Activated T-cell treated with anti-CD3 and anti-CD28 coated beads, Interleukin-2, amount 50 U/mL, for 4 hours (primary cell): ENCODE measurements at regions not wholly inside any gene's neighbourhood (a gene's known extent, or its start where the extent isn't known, plus 50 kb on each side); places are given as distances from the start of the nearest gene placed in this dataset.

Experiments
- ATAC-seq, 2 donors: fragments of 200-7000 bp; cut with Tn5 transposase; one replicate each; pipeline ENCODE4 v1.10.0; 2021
- DNase-seq: peaks from one replicate; pipeline ENCODE4 v3.0.0-alpha.2; 2020
- H3K27me3 Mint-ChIP-seq: one replicate; pipeline ENCODE4 v1.8.0; 2021; ENCODE audit warnings: low read depth, mixed read lengths
- H3K36me3 Mint-ChIP-seq: one replicate; pipeline ENCODE4 v1.8.0; 2022; ENCODE audit warnings: mixed read lengths; ENCODE audit not compliant: insufficient read depth
- H3K4me1 Mint-ChIP-seq: one replicate; pipeline ENCODE4 v1.8.0; 2021; ENCODE audit warnings: low read depth, mixed read lengths
- H3K4me3 Mint-ChIP-seq: one replicate; pipeline ENCODE4 v1.8.0; 2021; ENCODE audit warnings: mild to moderate bottlenecking, moderate library complexity, mixed read lengths
- H3K9me3 Mint-ChIP-seq: one replicate; pipeline ENCODE4 v1.8.0; 2021; ENCODE audit warnings: mixed read lengths

DNA sequence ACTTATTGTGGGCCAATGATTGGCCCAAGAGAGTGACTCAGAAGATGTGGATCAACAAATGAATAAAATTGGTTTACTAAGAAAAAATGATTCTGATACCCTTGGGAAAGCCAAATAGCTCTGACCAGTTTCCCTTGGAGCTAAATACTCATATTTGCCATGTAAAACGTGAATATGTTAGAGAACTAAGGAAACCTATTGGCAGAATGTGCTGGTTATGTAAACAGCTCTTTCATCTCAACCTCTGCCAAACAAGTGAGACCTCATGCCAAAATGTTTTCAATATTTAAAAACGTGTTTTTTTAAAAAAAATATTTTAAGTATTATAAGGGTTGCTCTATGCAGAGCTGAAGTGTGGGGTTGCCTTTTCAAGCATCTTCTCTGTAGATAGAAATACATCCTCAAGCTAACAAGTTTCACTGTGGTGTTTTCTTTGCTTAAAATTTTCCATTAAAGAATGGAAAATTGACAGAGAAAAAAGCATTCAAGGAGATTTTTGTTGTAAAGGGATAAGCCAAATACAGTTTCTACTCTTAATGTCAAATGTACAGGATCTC is 186.9 kb upstream of the TUT7 start:
- ATAC-seq: no peak
- Mint-ChIP-seq H3K27me3 (no peaks in the 10 kb centered on the region), H3K36me3 (no peaks in the 10 kb centered on the region), H3K4me1 (no peaks in the 10 kb centered on the region), H3K9me3 (no peaks in the 10 kb centered on the region), H3K4me3 (no peak overlapping the region)
- DNase-seq: no peak

DNA sequence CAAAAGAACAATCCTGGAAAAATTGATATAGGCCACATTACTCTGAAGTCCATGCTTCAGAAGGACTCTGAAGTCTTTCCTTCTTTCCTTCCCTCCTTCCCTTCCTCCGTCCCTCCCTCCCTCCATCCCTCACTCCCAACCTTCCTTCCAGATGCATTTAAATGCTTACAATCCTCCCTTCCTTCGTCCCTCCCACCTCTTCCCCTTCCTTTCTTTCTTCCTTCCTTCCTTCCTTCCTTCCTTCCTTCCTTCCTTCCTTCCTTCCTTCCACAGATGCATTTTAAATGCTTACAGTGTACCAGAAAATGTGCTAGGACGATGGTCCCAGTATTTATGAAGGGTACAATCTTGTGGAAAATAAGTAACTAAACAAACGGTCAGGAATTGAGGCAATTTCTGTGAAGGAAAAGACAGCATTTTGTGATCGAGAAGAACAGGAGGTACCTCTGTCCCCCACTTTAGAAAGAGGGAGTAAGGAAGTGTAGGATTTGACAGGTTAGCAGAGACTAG is 181.3 kb upstream of the TUT7 start:
- Mint-ChIP-seq H3K9me3 (no peaks in the 10 kb centered on the region), H3K36me3 (no peaks in the 10 kb centered on the region), H3K27me3 (no peaks in the 10 kb centered on the region), H3K4me3 (no peak overlapping the region), H3K4me1 (no peaks in the 10 kb centered on the region)
- ATAC-seq: no peak
- no peak for DNase-seq

DNA sequence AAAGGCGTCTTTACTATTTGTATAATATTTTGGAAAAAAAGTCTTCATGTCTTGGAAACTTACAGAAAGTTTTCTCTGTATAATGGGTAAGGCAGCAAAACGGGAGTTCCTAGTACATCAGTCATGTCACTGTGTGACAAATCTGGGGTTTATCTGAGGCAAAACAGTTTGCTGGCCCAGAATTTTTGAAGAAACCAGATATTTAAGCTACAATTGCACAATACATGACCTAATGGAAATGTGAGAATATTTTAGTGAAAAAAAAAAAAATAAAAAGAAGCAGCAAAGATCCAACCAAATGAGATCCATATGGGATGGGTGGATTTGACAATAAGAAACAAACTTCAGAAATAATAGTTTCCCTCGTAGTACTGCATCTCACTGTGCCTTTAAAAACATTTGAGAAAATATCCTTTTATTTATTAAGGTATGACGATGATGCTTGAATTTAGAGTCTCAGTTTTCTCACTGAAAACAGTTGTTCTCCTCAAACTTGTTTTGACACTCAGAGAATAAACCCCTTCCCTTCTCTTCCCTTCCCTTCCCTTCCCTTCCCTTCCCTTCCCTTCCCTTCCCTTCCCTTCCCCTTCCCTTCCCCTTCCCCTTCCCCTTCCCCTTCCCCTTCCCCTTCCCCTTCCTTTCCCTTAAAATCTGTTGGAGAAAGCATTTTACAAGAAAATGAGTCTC is 180.5 kb upstream of the TUT7 start:
- H3K9me3 Mint-ChIP-seq: no peaks in the 10 kb centered on the region
- ATAC-seq (no peak), DNase-seq (no peak)
- H3K4me1 Mint-ChIP-seq: no peaks in the 10 kb centered on the region
- H3K4me3 Mint-ChIP-seq: no peak overlapping the region
- H3K27me3 Mint-ChIP-seq: no peaks in the 10 kb centered on the region
- no peaks in the 10 kb centered on the region for H3K36me3 Mint-ChIP-seq

DNA sequence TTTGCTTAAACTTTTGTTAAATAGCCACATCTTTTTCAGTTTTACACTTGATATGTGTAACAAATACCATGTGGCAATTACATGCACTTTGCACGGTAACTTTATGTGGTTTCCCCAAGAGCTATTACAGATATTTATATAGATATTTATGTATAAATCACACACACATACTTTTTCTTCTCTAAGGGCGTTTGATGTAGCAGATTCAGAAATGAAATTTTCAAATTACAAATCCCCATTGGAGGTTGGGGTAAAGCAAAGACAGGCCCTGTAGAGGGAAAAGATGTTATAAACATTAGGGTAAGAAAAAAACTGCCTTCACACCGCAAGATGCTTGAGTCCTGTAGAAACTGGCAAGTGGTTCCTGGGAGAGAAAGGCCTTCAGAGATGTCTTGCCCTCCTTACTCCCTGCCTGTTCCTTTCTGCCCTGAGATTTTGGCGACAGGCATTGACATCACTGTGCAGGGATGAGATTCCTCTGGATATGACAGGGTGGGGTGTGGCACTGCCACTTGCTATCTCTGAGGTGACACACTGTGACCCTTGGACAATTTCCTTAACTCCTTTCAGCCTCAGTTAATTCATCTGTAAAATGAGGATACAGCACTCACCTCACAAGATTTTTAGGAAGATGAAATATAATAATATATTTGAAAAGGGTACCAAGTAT is 177.9 kb upstream of the TUT7 start:
- no peaks in the 10 kb centered on the region for H3K9me3 Mint-ChIP-seq
- ATAC-seq (no peak), DNase-seq (no peak)
- H3K36me3 Mint-ChIP-seq: no peaks in the 10 kb centered on the region
- H3K4me1 Mint-ChIP-seq: no peaks in the 10 kb centered on the region
- H3K27me3 Mint-ChIP-seq: peaks cover 15% of the 10 kb centered on the region
- H3K4me3 Mint-ChIP-seq: no peak overlapping the region

DNA sequence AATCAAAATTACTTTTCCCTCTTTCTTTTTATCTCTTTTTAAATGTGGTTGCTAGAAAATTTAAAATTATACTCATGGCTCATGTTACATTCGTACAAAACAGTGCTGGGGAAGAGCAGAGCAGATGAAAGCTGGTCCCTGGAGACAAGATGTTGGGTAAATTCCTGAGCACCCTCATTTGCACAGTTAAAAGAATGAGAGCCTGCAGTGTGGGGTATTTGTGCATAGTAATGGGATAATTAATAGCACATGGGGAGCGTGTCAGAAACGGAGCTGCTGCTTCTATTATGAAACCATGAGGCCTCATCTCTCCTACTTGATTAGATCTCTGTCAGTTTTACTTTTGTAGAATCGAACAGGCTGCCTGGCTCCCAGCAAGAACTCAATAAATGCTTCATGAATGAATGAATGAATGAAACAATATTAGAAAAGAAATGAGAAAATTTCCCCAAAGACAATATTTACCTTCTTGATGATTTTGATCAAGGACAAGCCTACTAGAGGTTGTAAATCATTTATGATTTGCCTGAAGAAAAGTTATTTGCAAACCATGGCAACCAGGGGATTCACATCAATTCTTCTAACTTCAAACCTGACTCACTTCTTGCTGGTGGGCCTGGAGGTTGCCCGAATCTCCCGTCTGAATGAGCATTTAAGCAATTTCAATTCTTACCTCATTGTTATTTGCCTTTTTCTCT is 177.2 kb upstream of the TUT7 start:
- H3K4me1 Mint-ChIP-seq: no peaks in the 10 kb centered on the region
- no peak overlapping the region for H3K4me3 Mint-ChIP-seq
- H3K27me3 Mint-ChIP-seq: peaks cover 16% of the 10 kb centered on the region
- no peak for ATAC-seq
- H3K36me3 Mint-ChIP-seq: no peaks in the 10 kb centered on the region
- DNase-seq: no peak
- no peaks in the 10 kb centered on the region for H3K9me3 Mint-ChIP-seq

DNA sequence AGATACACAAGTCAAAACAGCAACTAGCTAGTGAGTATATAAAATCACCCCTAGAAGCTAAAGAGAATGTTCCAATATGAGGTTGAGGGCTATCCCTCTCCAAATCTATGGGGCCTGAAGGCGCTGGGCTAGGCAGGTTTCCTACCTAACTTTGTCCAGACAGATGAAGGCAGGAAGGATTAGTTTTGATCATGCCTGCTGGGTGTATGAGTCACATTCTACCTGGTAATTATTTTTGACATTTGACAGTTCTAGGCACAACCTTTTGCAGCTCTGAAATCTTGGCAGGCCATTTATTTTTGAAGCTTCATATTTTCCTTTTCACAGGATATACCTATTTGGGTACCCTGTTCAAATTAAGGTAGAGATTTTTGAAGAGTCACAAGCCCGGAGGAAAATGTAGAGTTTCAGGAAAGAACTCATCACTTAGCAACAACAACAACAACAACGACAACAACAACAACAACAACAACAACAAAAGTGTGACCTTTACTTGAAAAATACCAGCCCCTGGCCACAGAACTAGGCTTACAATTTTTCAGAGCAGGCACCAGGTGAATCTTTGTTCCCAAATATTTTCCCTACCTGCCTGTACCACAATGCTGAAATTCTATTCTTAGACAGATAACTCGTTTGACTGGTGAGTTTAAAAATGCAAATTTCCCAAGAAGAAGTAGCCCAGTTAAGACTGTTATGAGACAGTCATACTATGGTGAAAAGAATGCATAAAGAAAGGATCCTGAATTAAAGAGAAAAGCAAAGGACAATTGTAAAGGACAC is 175.5 kb upstream of the TUT7 start:
- ATAC-seq: no peak
- Mint-ChIP-seq H3K27me3 (peaks cover 26% of the 10 kb centered on the region), H3K4me1 (no peaks in the 10 kb centered on the region), H3K9me3 (no peaks in the 10 kb centered on the region), H3K4me3 (no peak overlapping the region), H3K36me3 (no peaks in the 10 kb centered on the region)
- no peak for DNase-seq

DNA sequence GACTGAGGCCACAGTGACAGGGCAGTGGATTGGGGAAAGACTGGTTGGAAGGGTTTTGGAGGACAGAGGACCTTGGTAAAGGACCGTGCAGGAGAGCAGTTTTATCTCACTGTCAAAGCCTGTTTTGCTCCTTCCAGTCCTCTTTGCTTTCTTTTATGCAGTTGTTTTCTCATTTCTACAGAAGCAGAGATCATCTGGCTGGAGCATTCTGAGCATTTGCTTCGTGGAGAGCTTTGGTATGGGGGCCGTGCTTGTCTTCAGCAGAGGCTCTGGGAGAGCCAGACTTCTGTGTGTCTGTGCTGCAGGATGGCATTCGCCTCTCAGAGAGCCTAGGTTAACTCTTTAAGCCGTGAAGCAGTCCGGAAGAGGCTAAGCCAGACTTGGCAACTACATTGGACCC is 171.8 kb upstream of the TUT7 start:
- peaks cover 26% of the 10 kb centered on the region for H3K27me3 Mint-ChIP-seq
- no peaks in the 10 kb centered on the region for H3K4me1 Mint-ChIP-seq
- no peaks in the 10 kb centered on the region for H3K9me3 Mint-ChIP-seq
- H3K4me3 Mint-ChIP-seq: no peak overlapping the region
- no peak for DNase-seq
- H3K36me3 Mint-ChIP-seq: no peaks in the 10 kb centered on the region
- no peak for ATAC-seq

DNA sequence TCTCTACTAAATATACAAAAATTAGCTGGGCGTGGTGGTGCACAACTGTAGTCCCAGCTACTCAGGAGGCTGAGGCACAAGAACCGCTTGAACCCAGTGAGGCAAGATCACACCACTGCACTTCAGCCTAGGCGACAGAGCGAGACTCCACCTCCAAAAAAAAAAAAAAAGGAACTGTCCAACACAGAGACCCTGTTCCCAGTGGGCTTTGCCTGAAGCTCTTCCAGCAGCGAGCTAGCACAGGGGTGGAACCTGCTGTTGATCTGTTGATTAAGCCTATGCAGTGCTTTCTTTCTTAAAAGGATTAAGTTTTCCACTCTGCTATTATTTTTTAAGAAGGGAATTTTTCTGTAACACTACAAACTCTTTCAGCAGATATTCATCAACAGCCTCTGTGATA is 171.0 kb upstream of the TUT7 start:
- H3K36me3 Mint-ChIP-seq: no peaks in the 10 kb centered on the region
- peaks cover 26% of the 10 kb centered on the region for H3K27me3 Mint-ChIP-seq
- ATAC-seq (no peak), DNase-seq (no peak)
- H3K4me3 Mint-ChIP-seq: no peak overlapping the region
- H3K9me3 Mint-ChIP-seq: no peaks in the 10 kb centered on the region
- no peaks in the 10 kb centered on the region for H3K4me1 Mint-ChIP-seq

DNA sequence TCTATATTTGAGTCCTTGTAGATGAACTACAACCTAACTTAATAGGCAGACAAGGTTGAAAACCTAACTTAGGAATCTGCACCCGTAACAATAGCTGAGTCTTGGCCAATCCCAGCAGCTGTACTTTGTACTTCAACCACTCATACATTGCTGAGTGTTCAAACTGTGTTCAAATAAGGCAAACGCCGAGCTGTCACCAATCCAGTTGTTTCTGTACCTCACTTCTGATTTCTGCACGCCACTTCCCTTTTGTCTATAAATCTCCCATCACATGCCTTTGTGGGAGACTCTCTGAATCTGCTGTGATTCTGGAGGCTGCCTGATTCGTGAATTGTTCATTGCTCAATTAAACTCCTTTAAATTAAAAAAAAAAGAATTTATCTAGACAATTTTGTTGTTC is 167.8 kb upstream of the TUT7 start:
- H3K9me3 Mint-ChIP-seq: no peaks in the 10 kb centered on the region
- H3K36me3 Mint-ChIP-seq: no peaks in the 10 kb centered on the region
- ATAC-seq (no peak), DNase-seq (no peak)
- H3K4me1 Mint-ChIP-seq: no peaks in the 10 kb centered on the region
- peaks cover 11% of the 10 kb centered on the region for H3K27me3 Mint-ChIP-seq
- H3K4me3 Mint-ChIP-seq: no peak overlapping the region

DNA sequence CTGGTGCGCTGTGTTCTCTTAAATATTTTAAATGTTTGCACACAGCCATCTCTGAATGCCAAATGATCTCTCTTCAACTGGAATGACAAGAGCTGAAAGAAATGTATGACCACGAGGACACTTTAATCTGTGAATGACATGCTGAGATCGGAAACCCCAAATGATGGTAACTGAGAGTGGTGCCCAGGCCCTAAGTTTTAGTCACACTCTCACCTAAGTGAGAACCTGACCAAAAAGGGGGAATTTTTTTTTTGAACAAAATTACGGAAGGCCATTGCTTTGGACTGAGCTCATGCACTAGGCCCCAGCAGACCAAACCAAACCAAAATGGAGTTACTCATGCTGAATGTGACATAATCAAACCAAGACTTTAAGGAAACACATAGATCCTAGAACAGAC is 167.1 kb upstream of the TUT7 start:
- Mint-ChIP-seq H3K27me3 (peaks cover 8% of the 10 kb centered on the region), H3K4me1 (no peaks in the 10 kb centered on the region), H3K9me3 (no peaks in the 10 kb centered on the region), H3K36me3 (no peaks in the 10 kb centered on the region), H3K4me3 (no peak overlapping the region)
- DNase-seq: no peak
- no peak for ATAC-seq

DNA sequence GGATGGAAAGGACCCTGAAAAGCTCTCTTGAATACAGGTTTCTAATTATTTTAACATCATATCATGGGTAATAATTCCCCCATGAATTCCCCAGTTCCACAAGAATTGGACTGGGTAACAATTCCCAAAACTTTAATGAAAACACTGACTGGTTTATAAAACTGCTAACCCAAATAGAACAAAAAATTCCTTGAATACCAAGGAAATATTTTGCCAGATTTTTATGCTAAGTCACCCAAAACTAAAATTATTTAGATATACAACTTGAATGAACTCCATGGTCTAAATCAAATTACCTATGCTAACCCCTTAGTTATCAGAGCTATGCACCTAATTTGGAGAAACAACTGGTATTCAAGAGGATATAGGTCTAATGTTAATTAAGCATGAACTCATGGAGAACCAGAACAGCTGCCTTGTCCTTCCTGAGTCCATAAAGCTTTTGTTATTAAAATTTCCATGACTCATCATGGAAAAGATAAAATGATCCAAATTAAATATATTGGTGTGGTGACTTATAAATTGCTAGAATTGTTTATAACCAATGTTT is 164.9 kb upstream of the TUT7 start:
- no peak for DNase-seq
- Mint-ChIP-seq H3K4me1 (no peaks in the 10 kb centered on the region), H3K9me3 (no peaks in the 10 kb centered on the region), H3K27me3 (no peaks in the 10 kb centered on the region), H3K4me3 (no peak overlapping the region), H3K36me3 (no peaks in the 10 kb centered on the region)
- ATAC-seq: no peak

DNA sequence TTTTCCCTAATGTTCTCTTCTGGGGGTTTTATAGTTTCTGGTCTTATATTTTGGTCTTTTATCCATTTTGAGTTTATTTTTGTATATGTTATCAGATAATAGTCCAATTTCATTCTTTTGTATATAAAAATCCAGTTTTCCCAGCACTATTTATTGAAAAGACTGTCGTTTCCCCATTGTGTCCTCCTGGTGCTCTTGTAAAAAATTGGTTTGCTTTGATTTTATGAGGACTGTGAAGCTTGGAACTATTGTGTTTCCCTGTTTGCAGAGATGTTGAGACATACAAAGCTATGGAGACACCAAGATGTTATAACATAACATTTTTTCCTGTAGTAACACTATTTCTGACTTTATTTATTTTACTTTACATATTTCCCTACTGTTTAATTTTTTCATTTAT is 163.3 kb upstream of the TUT7 start:
- H3K4me1 Mint-ChIP-seq: no peaks in the 10 kb centered on the region
- no peak overlapping the region for H3K4me3 Mint-ChIP-seq
- H3K36me3 Mint-ChIP-seq: no peaks in the 10 kb centered on the region
- H3K9me3 Mint-ChIP-seq: no peaks in the 10 kb centered on the region
- no peaks in the 10 kb centered on the region for H3K27me3 Mint-ChIP-seq
- no peak for DNase-seq
- no peak for ATAC-seq

DNA sequence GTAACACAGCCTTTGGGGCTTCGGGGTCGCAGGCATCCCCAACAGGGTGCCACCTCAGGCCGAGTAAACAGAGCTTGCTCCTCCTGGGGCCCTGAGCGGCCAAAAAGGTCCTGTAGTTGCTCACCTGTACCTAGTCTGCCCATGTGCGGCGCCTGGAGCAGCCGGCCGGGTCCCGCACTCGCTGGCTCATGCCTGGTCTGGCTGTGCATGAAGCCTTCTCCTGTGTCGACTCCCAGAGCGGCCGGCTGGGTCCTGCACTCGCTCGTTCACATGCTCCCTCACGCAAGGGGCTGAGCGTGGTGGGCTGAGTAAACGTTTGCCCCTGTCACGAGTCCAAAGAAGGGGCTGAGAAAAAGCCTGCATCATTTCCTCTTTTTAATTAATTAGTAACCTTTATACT is 162.4 kb upstream of the TUT7 start:
- no peaks in the 10 kb centered on the region for H3K4me1 Mint-ChIP-seq
- no peaks in the 10 kb centered on the region for H3K27me3 Mint-ChIP-seq
- no peak for DNase-seq
- H3K4me3 Mint-ChIP-seq: no peak overlapping the region
- ATAC-seq: no peak
- H3K36me3 Mint-ChIP-seq: no peaks in the 10 kb centered on the region
- no peaks in the 10 kb centered on the region for H3K9me3 Mint-ChIP-seq

DNA sequence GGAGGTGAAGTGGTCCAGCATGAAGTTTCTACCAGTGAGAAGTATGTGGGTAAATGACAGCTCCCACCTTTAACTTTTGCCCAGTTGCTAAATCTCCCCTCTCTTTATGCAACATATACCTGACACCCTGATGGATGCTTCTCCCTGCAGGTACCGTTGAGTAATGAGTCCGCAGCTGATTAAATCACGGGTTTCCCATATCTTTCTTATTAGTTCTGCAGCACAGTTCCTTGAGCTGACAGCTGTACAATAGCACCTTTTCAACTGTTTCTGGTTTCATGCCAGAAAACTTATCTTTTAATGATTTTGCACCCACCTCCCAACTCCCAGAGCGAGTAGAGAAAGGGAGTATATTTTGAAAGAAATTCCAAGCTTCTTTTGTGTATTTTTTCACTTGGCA is 161.0 kb upstream of the TUT7 start:
- no peaks in the 10 kb centered on the region for H3K36me3 Mint-ChIP-seq
- DNase-seq: no peak

More for the DNA sequence above, 161.0 kb upstream of the TUT7 start:
- Mint-ChIP-seq H3K9me3 (no peaks in the 10 kb centered on the region), H3K4me3 (no peak overlapping the region), H3K4me1 (no peaks in the 10 kb centered on the region), H3K27me3 (no peaks in the 10 kb centered on the region)
- ATAC-seq: no peak
